Testis (tissue), 2 donors: ENCODE measurements at regions not wholly inside any gene's neighbourhood (a gene's known extent, or its start where the extent isn't known, plus 50 kb on each side); places are given as distances from the start of the nearest gene placed in this dataset.

Experiments
- POLR2A ChIP-seq: fragments of 450-650 bp; IDR thresholded peaks from one replicate; pipeline ENCODE4 v1.6.1; 2017; ENCODE audit warnings: antibody characterized with exemption, mild to moderate bottlenecking, moderate library complexity
- TF ChIP-seq, protein P1 (sequence below), 3 experiments: fragments of 450-650 bp in 2 of 3; fragments of 200-600 bp in 1 of 3; sonication (generic) in 1 of 3; IDR thresholded peaks; one replicate each; pipeline ENCODE4 v1.5.1; 2016 to 2019; ENCODE audit warnings: antibody characterized with exemption in 3 of 3, mild to moderate bottlenecking in 2 of 3, moderate library complexity in 1 of 3

DNA sequence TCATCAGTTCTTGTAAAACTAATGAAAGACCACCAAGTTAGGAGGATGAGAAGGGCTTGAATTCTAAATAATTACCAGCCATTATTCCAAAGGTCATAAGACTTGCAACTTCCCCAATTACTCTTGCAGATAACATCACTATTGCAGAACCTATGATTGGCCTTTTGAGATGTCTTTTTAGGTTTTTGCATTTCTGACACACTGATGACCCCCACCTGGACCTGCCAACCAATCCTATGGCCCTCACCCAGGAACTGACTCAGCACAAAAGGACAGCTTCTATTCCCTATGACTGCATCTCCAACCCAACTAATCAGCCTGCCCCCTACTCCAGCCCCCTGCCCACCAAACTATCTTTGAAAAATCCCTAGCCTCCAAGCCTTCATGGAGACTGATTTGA, 111.5 kb upstream of the COPS8 start:
- TF ChIP-seq, protein P1, sequence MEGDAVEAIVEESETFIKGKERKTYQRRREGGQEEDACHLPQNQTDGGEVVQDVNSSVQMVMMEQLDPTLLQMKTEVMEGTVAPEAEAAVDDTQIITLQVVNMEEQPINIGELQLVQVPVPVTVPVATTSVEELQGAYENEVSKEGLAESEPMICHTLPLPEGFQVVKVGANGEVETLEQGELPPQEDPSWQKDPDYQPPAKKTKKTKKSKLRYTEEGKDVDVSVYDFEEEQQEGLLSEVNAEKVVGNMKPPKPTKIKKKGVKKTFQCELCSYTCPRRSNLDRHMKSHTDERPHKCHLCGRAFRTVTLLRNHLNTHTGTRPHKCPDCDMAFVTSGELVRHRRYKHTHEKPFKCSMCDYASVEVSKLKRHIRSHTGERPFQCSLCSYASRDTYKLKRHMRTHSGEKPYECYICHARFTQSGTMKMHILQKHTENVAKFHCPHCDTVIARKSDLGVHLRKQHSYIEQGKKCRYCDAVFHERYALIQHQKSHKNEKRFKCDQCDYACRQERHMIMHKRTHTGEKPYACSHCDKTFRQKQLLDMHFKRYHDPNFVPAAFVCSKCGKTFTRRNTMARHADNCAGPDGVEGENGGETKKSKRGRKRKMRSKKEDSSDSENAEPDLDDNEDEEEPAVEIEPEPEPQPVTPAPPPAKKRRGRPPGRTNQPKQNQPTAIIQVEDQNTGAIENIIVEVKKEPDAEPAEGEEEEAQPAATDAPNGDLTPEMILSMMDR (IDR thresholded peaks at IDR 0.05) = no peak
- TF ChIP-seq POLR2A = no peak
